Stimulated activated CD8-positive, alpha-beta memory T cell treated with anti-CD3 and anti-CD28 coated beads, Interleukin-15, amount 100 ng/mL, for 4 hours (primary cell): ENCODE measurements at regions not wholly inside any gene's neighbourhood (a gene's known extent, or its start where the extent isn't known, plus 50 kb on each side); places are given as distances from the start of the nearest gene placed in this dataset.
A peak's percentile ranks its signal among the peaks of the same experiment; 100 is the strongest.

Experiments used
- DNase-seq, 2 donors: peaks; one replicate each; pipeline ENCODE4 v3.0.0-alpha.2; 2020; ENCODE audit warnings: low read depth in 2 of 2

DNA sequence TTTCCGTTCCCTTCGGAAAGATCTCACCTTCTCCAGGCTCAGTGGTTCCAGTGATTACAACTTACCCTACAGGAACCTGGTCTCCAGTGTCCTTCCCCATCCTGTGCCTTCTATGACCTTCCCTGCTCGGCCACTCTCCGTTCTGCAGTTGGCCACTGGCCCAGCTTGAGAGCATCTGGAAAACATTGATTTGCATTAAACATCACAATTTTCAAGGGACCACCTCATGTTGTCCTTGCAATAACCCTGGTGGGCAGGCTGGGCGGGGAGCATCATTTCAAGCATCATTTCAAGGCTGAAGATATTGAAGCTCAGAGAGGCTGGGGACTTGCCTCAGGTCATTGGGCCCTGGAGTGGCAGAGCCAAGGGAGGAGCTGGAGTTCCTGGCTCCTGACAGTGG is 177.4 kb downstream of the SEC61B start:
- no peak for DNase-seq

GRCh38 chr9:99400184-99400731 is 178.2 kb downstream of the SEC61B start:
- DNase-seq = no peak

- DNase-seq = no peak
Measured at GRCh38 chr9:99401680-99402504, 179.8 kb downstream of the SEC61B start.

DNA sequence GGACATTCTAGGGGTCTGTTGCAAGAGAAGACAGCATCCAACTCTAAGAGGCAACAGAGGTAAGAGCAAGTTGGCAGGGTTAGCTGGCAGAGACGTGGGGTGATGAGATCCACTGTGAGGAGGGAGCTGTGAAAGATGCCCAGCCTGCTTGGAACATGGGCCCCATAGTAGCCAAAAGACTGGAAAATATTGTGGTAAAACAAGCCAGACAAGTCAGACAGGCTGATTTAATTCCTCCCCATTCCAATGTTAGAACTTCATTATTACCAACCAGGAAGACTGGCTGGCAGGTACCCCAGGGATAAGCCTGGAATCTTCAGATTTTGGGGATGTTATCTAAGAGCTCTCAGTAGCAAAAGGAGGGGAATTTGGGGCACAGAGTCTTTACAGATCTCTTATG is 181.3 kb downstream of the SEC61B start:
- no peak for DNase-seq

DNA sequence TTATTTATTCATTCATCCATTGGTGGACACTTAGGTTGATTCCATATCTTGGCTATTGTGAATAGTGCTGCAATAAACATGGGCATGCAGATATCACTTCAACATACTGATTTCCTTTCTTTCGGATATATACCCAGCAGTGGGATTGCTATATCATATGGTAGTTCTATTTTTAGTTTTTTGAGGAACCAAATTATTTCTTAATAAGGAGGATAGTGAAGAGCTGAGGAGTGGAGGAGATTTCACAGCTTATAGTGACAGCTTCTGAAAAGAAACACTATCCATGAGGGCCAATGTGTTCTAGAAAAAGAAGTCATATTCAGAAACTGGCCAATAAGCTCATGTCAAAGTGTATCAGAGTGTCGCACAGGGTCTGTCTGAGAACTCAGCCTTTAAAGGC is 183.3 kb downstream of the SEC61B start:
- DNase-seq = no peak

DNA sequence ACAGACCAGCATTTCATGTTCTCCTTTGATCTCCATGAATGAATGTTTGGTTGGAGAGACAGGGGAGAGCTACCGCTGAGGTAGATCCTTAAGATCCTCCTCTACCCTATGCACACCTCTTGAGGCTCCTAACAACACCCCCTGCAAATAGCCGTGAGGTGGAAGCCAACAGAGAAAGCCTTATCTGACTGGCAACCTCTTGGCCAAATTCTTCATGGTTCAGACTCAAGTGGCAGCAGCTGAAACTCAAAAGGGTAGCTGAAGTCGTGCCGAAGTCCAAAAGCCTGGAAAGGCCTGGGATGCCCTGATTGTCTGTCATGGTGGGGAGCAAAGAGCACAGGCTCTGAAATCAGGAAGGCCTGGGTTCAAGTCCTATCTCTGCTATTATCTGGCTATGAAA is 184.9 kb downstream of the SEC61B start:
- no peak for DNase-seq

DNA sequence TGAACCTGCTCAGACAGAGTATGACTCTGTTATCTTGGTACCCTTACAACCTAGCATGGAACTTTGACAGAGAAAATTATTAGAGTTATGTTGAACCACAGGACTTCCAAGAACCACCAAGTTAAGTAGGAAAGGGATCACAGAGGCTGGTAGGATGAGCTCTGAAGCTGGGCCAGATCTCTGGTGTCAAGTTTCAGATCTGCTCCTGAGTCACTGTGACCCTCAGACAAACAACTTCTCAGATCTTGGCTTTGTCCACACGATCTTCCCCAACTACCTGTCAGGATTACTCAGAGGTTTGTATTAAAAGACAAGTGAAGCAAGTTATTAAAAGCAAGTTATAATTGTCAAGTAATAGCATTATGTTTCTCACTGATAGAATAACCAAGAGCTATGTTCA is 189.0 kb downstream of the SEC61B start:
- DNase-seq = no peak

- DNase-seq = no peak
Measured at GRCh38 chr9:99411479-99412115, 189.5 kb downstream of the SEC61B start.

DNA sequence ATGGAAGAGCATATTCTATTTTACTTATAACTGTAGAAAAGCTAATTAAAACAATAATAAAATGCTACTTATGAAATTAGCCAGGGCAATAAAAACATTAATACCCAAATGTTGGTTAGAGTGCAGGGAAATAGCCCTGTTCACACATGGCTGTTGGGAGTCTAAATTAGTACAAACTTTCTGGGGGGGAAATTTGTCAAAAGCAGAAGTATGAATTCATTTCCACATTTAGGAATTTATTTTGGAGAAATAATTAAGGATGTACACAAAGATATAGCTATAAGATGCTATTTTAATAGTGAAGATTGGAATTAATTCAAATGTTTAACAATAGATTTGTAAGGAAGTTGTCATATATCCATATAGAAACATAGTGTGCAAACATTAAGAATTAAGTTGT is 190.5 kb downstream of the SEC61B start:
- no peak for DNase-seq

DNA sequence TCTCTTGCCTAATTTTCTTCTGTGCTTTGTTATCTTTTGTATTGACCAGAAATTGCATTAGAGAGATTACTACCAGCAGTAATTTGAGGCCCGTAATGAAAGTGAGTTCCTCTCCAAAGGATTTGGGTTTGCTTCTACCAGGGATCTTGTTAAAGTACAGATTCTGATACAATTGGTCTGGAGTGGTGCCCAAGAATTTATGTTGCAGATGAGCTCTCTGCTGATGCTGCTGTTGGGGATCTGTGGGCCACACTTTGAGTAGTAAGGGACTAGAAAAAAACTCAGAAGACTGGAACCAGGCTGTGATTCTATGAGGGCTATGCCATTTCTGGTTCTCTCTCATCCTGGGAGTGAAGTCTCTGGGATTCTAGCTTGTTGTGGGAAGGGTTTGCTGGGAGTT is 192.2 kb downstream of the SEC61B start:
- DNase-seq = no peak

- DNase-seq = no peak
Measured at GRCh38 chr9:99415606-99416005, 193.5 kb downstream of the SEC61B start.

- no peak for DNase-seq
Measured at GRCh38 chr9:99416007-99416406, 193.9 kb downstream of the SEC61B start.

GRCh38 chr9:99419070-99419469 is 197.0 kb downstream of the SEC61B start:
- DNase-seq = no peak

GRCh38 chr9:99421369-99421768 is 199.3 kb downstream of the SEC61B start:
- no peak for DNase-seq

GRCh38 chr9:99425124-99425523 is 203.0 kb downstream of the SEC61B start:
- DNase-seq = no peak

DNA sequence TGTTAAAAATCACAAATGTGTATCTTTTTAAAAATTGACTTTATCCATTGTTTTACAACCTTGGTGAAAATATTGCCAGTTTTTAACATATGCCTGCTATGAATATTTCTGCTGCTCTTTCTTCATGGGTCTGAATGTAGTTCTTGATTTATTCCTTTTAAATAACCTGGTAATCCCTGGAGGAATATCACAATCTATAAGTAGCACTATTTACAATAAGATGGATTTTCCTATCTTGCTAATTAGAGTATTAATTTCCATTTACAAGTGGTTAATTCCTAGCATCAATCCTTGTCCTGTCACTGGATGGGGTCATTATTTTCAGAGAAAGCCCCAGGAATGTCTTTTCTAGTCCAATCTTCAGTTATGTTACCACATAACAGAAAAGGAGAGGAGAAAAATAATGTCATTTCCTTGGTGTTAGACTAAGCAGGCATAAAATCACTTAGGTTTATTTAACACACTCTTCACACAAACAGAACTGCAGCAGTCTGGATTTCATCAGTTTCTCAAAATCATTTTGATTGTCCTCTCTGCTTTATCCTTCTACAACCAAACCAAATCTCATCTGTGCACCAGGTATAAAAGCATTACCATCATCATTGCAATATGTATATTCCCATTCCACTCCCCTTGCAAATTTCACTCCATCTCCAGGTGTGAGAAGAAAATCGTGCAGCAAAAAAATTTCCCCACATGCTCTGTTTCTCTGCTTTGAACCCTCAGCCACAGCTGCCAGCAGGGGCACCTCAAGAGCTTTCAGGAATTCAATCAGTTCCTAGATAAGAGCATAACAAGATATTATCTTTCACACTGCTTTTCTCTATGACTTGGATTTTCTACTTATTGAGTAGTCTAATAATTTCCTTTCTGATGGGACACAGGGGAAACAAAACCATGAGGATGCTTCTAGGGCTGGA is 204.1 kb downstream of the SEC61B start:
- DNase-seq = no peak

DNA sequence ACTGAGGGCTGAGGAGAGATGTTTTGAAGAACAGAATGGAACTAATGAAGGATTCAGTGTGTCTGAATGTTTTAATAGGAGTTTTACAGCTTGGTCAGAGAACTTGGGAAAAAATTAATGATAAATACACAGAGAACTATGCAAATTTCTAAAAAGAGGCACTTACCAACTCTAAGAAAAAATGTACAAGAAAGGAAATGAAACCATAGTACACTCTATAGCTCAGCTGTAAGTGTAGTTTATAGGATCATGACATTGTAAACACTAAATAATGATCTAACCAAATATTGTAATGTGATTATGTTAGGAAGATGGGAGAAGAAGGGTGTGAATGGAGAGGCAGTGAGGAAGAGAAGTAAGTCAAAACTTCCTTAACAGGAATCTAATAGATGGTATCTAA is 205.2 kb downstream of the SEC61B start:
- DNase-seq = no peak

GRCh38 chr9:99430301-99430700 is 208.2 kb downstream of the SEC61B start:
- no peak for DNase-seq

DNA sequence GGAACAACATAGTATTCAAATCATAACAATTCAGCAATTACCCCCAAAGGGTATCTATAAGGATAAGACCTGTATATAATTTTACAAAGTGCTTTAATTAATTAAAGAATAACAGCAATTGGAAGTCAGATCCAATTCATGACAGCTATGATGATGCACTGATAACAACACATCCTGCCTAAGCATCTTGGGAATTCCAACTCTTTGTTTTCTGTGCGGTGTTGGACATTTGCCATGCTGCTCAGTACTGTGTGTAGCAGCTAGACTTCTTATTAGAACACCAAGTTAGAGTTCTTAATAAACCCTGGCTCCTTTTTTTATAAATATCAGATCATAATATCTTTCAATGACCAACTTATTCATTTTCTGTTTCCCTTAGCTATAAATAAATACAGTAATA is 209.0 kb downstream of the SEC61B start:
- no peak for DNase-seq

DNA sequence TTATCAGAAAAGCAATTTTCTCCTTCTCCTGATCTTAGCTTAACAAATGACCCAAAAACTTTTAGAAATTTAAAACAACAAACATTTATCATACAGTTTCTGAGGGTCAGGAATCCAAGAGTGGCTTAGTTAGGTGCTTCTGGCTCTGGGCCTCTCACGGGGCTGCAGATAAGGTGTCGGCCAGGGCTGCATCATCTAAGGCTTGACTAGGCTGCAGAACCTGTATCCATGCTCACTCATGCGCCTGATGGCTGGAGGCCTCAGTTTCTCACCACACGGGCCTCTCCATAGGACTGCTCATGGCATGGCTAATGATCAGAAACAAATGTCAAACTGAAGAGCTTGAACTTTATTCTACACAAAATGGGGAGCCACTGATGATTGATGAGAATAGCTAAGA is 210.0 kb downstream of the SEC61B start:
- no peak for DNase-seq

DNA sequence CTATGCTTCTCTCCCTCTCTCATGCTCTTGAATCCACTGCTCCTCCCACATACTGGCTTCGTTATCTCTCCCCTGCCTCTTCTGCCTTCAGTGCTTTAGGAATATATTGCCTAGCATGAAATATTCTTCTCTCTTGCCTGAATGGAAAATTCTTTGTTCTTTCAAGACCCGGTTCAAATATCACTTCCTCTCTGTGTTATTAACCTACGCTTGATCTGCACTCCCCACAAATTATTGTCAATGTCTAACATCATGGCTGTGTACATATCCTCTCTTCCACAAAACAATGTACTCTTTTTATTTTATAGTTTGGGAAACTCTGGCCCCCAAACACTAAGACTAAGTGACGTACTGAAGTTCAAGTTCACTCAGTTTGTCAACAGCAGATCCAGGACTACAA is 211.0 kb downstream of the SEC61B start:
- DNase-seq = no peak

- peak; percentile 38 to 49 for DNase-seq
Measured at GRCh38 chr9:99433555-99433954, 211.5 kb downstream of the SEC61B start.
